ENCODE measurements at regions not wholly inside any gene's neighbourhood (a gene's known extent, or its start where the extent isn't known, plus 50 kb on each side); places are given as distances from the start of the nearest gene placed in this dataset.

GRCh38 chr3:13209634-13209997, 136.4 kb upstream of the IQSEC1 start:
- TF ChIP-seq CTCF (IDR thresholded peaks at IDR 0.05): no peak
- no peak for TF ChIP-seq POLR2A (IDR thresholded peaks at IDR 0.05)
